Mucosa of descending colon (tissue), 3 donors: ENCODE measurements at regions not wholly inside any gene's neighbourhood (a gene's known extent, or its start where the extent isn't known, plus 50 kb on each side); places are given as distances from the start of the nearest gene placed in this dataset.
A peak's percentile ranks its signal among the peaks of the same experiment; 100 is the strongest.
"Not testable (repeated sequence)": the region's sequence is repeated elsewhere in the genome, so short reads cannot be mapped to it uniquely, and the experiment has no call there.

Source experiments
- ATAC-seq: fragments of 200-7000 bp; cut with Tn5 transposase; one replicate; pipeline ENCODE4 v1.9.1; 2020; ENCODE audit warnings: mild to moderate bottlenecking, moderate library complexity
- DNase-seq, 3 donors: peaks; one replicate each; pipeline ENCODE4 v3.0.0-alpha.2; 2020
- H3K36me3 ChIP-seq: fragments of 200-600 bp; one replicate; pipeline ENCODE4 v1.8.0; 2021; ENCODE audit warnings: low read depth, mild to moderate bottlenecking
- H3K4me1 ChIP-seq: fragments of 200-600 bp; one replicate; pipeline ENCODE4 v1.8.0; 2021; ENCODE audit warnings: low read depth, mild to moderate bottlenecking
- H3K4me3 ChIP-seq: fragments of 200-600 bp; one replicate; pipeline ENCODE4 v1.8.0; 2021; ENCODE audit warnings: mild to moderate bottlenecking
- H3K9me3 ChIP-seq: fragments of 200-600 bp; one replicate; pipeline ENCODE4 v1.8.0; 2021; ENCODE audit warnings: mild to moderate bottlenecking
- intact Hi-C, 2 donors: fragments of 100-400 bp; cut with DNase I in 1 of 2; cut with micrococcal nuclease in 1 of 2; formaldehyde crosslinking; loops; one replicate each; pipeline versions ENCODE4 v1.11.0 to v1.11.1; 2022; cut with DNase I, micrococcal nuclease
- TF ChIP-seq, protein P1 (sequence below): fragments of 200-600 bp; IDR thresholded peaks from one replicate; pipeline ENCODE4 v1.8.0; 2022; ENCODE audit warnings: antibody characterized with exemption, mild to moderate bottlenecking
- donor health status: DM: no; HTN: no; CAD: no; lungs with moderate emphysema.
- donor health status: DM: no; HTN: no; CAD: no.
- donor health status: DM: no; HTN: yes; CAD: no.

DNA sequence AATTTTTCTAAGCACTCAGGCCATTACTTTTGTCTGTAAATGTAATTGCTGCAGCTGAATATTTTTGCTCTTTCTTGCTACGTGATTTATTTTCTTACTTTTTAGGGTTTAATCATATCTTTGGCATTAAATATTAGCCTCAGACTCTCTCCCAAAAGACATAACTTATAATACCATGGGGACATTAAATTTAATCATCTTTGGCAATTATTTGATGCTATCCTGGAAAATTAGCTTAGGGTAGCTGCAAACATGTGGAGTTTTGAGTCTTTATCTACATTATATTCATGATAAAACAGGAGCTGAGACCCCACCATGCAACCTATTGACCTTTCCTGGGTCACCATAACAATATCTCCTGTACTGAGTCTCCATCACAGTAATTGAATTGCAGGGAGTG lies 59.1 kb upstream of the EDAR start:
- Histone ChIP-seq H3K4me1 (no peaks in the 10 kb centered on the region), H3K36me3 (no peaks in the 10 kb centered on the region), H3K4me3 (no peak overlapping the region), H3K9me3 (no peaks in the 10 kb centered on the region)
- TF ChIP-seq, protein P1, sequence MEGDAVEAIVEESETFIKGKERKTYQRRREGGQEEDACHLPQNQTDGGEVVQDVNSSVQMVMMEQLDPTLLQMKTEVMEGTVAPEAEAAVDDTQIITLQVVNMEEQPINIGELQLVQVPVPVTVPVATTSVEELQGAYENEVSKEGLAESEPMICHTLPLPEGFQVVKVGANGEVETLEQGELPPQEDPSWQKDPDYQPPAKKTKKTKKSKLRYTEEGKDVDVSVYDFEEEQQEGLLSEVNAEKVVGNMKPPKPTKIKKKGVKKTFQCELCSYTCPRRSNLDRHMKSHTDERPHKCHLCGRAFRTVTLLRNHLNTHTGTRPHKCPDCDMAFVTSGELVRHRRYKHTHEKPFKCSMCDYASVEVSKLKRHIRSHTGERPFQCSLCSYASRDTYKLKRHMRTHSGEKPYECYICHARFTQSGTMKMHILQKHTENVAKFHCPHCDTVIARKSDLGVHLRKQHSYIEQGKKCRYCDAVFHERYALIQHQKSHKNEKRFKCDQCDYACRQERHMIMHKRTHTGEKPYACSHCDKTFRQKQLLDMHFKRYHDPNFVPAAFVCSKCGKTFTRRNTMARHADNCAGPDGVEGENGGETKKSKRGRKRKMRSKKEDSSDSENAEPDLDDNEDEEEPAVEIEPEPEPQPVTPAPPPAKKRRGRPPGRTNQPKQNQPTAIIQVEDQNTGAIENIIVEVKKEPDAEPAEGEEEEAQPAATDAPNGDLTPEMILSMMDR: no peak
- intact Hi-C loops: no loop called here
- no peak for DNase-seq
- no peak for ATAC-seq

DNA sequence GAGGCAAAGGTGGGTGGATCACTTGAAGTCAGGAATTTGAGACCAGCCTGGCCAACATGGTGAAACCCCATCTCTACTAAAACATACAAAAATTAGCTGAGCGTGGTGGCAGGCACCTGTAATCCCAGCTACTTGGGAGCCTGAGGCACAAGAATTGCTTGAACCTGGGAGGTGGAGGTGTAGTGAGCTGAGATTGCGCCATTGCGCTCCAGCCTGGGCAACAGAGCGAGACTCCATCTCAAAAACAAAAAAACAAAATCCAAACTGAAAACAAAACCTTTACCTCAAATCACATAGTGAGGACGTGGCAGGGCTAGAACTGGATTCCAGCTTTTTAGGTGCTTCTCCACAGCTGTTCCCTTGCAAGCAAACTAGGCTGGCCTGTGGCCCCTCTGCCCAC lies 58.5 kb upstream of the EDAR start:
- H3K4me1 ChIP-seq, H3K4me3 ChIP-seq, H3K9me3 ChIP-seq, intact Hi-C loops, H3K36me3 ChIP-seq, ATAC-seq, DNase-seq: not testable (repeated sequence)

DNA sequence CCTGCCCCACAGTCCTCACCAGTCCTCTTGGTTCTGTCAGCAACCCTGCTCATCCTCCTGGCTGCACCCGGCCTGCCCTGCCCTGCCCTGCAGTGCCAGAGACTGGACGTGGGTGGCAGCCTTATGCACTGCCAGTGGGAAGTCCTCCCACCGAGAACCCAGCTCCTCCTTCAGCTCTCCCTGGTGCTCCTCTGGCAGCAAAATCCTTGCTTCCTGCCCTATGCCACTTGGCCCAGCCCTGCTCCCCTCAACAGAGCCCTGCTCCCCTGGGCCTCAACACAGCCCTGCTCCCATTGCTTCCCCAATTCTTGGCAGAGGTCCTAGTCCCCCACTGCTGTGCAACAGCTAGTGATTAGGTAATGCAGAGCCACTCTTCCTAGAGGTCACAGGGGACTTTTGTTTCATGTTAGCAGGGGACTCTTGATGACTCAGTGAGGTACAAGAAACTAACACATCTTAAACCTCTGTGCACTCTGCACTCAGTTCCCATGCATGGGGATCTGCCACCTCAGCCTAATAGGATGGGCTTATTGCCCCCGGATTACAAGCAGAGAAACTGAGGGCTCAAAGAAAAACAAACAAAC lies 58.0 kb upstream of the EDAR start:
- TF ChIP-seq, protein P1: no peak
- no peak for DNase-seq
- intact Hi-C loops: no loop called here
- Histone ChIP-seq H3K4me3 (no peak overlapping the region), H3K36me3 (no peaks in the 10 kb centered on the region), H3K9me3 (no peaks in the 10 kb centered on the region), H3K4me1 (no peaks in the 10 kb centered on the region)
- ATAC-seq: peak; percentile 62

DNA sequence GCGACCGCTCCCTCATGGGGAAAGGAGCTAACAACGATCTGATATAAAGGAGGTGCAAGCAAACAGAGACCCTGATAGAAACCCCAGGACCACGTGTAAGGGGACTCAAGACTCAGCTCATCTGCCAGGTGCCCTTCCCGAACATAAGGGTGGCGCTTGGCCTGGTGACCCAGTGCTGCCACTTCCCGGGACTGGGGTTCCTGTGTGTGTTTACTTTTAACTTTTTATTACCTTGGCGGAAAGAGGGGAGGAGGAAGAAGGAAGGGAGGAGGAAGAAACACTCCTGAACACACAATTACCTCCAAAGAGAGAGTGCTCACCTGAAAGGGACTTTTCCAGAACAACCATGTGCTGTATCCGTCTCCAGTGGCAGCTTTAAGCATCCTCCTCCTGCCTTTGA lies 56.5 kb upstream of the EDAR start:
- DNase-seq (peak in 2 of 3 donors; percentile 21 to 52), ATAC-seq (peak; percentile 92)
- H3K9me3 ChIP-seq: no peaks in the 10 kb centered on the region
- intact Hi-C loops: no loop called here
- H3K36me3 ChIP-seq: no peaks in the 10 kb centered on the region
- H3K4me3 ChIP-seq: no peak overlapping the region
- TF ChIP-seq, protein P1: no peak
- H3K4me1 ChIP-seq: no peaks in the 10 kb centered on the region

DNA sequence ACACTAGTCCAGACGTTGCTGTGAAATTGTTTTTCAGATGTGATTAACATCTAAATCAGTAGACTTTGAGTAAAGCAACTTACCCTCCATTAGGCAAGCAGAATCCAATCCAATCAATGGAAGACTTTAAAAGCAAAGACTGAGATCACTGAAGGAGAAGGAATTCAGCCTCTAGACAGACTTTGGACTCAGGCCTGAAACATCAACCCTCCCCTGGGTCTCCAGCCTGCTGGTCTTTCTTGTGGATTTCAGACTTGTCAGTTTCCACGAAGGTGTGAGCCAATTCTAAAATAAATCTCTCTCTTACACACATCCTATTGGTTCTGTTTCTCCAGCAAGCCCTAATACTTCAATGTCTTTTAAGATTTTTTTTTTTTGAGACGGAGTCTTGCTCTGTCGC lies 50.0 kb upstream of the EDAR start:
- ATAC-seq (no peak), DNase-seq (no peak)
- intact Hi-C loops: no loop called here
- Histone ChIP-seq H3K36me3 (no peaks in the 10 kb centered on the region), H3K9me3 (no peaks in the 10 kb centered on the region), H3K4me1 (no peaks in the 10 kb centered on the region), H3K4me3 (no peak overlapping the region)
- TF ChIP-seq, protein P1: no peak
